Activated naive CD4-positive, alpha-beta T cell treated with anti-CD3 and anti-CD28 coated beads, Interleukin-2, amount 10 ng/mL, durations not matched to agents 7 days and 5 days (primary cell): ENCODE measurements at regions not wholly inside any gene's neighbourhood (a gene's known extent, or its start where the extent isn't known, plus 50 kb on each side); places are given as distances from the start of the nearest gene placed in this dataset.
"Not testable (repeated sequence)": the region's sequence is repeated elsewhere in the genome, so short reads cannot be mapped to it uniquely, and the experiment has no call there.

Experiments
- CTCF ChIA-PET: fragments of 350-600 bp; sonication (Branson Sonifier 250); formaldehyde crosslinking; loops from one replicate; lab custom pipeline; 2021; ENCODE audit warnings: antibody characterized with exemption; lab: Charles Lee
- DNase-seq: peaks from one replicate; pipeline ENCODE4 v3.0.0-alpha.2; 2020
- H3K27ac Mint-ChIP-seq: one replicate; pipeline ENCODE4 v1.8.0; 2021; ENCODE audit warnings: mild to moderate bottlenecking, moderate library complexity, mixed read lengths
- H3K27me3 Mint-ChIP-seq: one replicate; pipeline ENCODE4 v1.8.0; 2021; ENCODE audit warnings: mild to moderate bottlenecking, mixed read lengths
- H3K36me3 Mint-ChIP-seq: one replicate; pipeline ENCODE4 v1.8.0; 2021; ENCODE audit warnings: mixed read lengths
- H3K4me1 Mint-ChIP-seq: one replicate; pipeline ENCODE4 v1.8.0; 2021; ENCODE audit warnings: mixed read lengths
- H3K4me3 Mint-ChIP-seq: one replicate; pipeline ENCODE4 v1.8.0; 2021; ENCODE audit warnings: mild to moderate bottlenecking, moderate library complexity, mixed read lengths
- H3K9me3 Mint-ChIP-seq: one replicate; pipeline ENCODE4 v1.8.0; 2021; ENCODE audit warnings: mixed read lengths

DNA sequence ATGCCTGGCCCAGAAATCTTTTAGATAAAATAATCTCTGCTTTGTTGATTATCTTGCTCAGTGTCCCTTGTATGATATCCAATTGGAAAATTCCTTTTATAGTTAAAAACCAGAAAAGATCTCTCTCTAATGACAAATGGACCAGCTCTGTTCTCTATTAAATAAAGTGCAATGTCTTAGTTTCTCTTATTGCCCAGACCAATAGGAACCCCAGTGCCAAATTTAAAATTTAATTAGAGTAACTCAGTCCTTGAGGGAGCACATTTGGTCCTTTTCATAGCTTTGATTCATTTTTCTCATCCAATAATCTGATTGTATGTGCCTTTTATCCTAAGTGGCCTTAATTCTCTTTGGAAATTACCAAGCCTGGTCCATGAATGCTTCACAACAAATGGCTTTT lies 158.9 kb upstream of the FOXK1 start:
- H3K9me3 Mint-ChIP-seq, result no peaks in the 10 kb centered on the region
- no peaks in the 10 kb centered on the region for H3K4me1 Mint-ChIP-seq
- DNase-seq, result no peak
- no peak overlapping the region for H3K4me3 Mint-ChIP-seq
- H3K27ac Mint-ChIP-seq, result no peak overlapping the region
- H3K36me3 Mint-ChIP-seq, result no peaks in the 10 kb centered on the region
- CTCF ChIA-PET, result no interaction called here
- peaks cover 4% of the 10 kb centered on the region for H3K27me3 Mint-ChIP-seq

DNA sequence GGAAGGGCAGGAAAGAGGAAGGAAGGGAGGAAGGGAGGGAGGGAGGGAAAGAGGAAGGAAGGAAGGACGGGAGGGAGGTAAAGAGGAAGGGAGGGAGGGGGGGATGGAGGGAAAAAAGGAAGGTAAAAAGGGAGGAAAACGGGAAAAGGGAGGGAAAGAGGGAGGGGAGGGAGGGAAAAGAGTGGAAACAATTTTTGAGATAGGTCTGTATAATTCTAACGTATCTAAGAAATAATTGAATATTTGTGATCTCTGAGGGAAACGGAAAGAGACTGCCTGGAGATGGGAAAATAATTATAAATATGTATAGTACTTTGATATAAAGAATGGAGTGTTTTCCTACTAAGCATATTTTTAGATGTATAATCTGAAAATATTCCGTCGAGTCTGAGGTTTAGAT lies 158.2 kb upstream of the FOXK1 start:
- Mint-ChIP-seq H3K4me3 (no peak overlapping the region), H3K27me3 (peaks cover 4% of the 10 kb centered on the region), H3K27ac (no peak overlapping the region), H3K9me3 (no peaks in the 10 kb centered on the region), H3K36me3 (no peaks in the 10 kb centered on the region), H3K4me1 (no peaks in the 10 kb centered on the region)
- CTCF ChIA-PET, result no interaction called here
- no peak for DNase-seq

DNA sequence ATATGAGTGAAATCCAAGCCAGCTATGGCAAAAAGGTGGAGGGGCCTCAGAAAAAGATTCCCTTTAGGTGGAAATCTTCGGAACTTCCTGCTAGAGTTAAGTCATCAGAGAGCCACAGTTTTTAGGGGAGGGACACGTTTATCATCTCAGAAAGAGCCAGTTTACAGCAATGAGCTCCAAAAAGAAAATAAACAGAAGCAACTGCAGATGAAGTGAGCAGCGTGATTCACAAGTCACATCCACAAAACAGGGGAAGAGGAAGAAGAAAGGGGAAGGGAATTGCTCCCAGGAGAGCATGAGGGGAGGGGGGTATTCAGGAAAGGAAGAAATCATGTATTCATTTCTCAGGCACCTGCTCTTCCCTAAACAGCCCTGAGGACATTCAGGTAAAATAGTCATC lies 156.2 kb upstream of the FOXK1 start:
- H3K9me3 Mint-ChIP-seq, result no peaks in the 10 kb centered on the region
- peaks cover 4% of the 10 kb centered on the region for H3K27me3 Mint-ChIP-seq
- H3K4me3 Mint-ChIP-seq, result no peak overlapping the region
- H3K36me3 Mint-ChIP-seq, result no peaks in the 10 kb centered on the region
- CTCF ChIA-PET, result no interaction called here
- no peaks in the 10 kb centered on the region for H3K4me1 Mint-ChIP-seq
- DNase-seq, result no peak
- H3K27ac Mint-ChIP-seq, result no peak overlapping the region

DNA sequence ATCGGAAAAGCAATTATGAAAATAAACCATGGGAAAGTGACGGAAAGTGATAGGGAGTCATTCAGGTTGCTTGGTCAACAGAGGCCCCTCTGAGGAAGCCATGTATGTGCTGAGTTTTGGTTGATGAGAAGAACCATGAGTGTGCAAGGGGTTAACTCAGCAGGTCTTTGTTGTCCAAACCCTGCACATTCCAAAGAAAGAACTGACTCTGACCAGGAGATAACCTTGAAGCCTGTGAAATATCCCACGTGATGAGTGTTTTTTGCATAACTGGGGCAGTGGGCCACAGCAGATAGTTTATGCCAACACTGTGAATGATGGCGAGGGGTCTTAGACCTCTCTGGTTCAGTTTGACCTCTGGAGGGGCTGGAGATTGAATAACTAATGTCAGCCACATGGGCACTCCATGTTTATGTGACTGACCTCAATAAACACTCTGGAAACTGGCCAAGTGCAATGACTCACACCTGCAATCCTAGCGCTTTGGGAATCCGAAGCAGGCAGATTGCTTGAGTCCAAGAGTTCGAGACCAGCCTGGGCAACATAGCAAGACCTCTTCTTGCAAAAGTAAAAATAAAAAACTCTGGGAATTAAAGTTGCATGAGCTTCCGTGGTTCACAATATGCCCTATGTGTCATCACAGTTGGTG lies 154.0 kb upstream of the FOXK1 start:
- Mint-ChIP-seq H3K27me3 (peaks cover 8% of the 10 kb centered on the region), H3K4me3 (no peak overlapping the region), H3K9me3 (no peaks in the 10 kb centered on the region), H3K36me3 (no peaks in the 10 kb centered on the region), H3K27ac (no peak overlapping the region), H3K4me1 (no peaks in the 10 kb centered on the region)
- DNase-seq, result no peak
- CTCF ChIA-PET, result no interaction called here

DNA sequence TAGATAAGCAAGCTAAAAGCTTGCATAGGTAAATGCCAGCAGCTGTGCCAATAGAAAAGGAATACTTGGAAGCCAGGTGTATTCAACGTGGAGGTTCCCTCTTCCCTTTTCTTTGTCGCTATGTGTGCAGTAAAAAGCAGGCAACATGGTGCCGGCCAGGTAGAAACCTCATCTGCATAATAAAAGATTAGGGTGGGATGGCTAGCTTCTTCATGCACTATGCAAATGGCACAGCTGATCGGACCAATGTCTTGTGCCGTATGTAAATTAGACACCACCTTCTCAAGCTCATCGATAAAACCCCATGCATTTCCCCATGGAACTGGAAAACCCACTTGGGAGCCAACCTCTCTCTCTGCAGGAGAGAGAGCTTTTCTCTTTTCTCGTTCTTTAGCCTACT lies 150.9 kb upstream of the FOXK1 start:
- H3K27me3 Mint-ChIP-seq, result peaks cover 8% of the 10 kb centered on the region
- H3K27ac Mint-ChIP-seq, result no peak overlapping the region

DNA sequence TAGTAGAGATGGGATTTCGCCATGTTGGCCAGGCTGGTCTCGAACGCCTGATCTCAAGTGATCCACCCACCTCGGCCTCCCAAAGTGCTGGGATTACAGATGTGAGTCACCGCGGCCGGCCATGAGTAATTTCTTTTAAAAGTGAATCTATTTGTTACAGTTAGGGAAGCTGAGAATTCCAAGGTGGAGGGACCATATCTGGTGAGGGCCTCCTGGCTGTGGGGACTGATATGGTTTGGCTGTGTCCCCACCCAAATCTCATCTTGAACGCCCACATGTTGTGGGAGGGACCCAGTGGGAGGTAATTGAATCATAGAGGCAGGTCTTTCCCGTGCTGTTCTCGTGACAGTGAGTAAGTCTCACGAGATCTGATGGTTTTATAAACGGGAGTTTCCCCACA lies 148.8 kb upstream of the FOXK1 start:
- CTCF ChIA-PET, DNase-seq, H3K4me1 Mint-ChIP-seq, H3K27me3 Mint-ChIP-seq, H3K27ac Mint-ChIP-seq, H3K9me3 Mint-ChIP-seq, H3K36me3 Mint-ChIP-seq, H3K4me3 Mint-ChIP-seq: not testable (repeated sequence)

More for the DNA sequence above, 150.9 kb upstream of the FOXK1 start:
- CTCF ChIA-PET, result no interaction called here
- no peak for DNase-seq
- Mint-ChIP-seq H3K4me1 (no peaks in the 10 kb centered on the region), H3K9me3 (no peaks in the 10 kb centered on the region), H3K36me3 (no peaks in the 10 kb centered on the region), H3K4me3 (no peak overlapping the region)

DNA sequence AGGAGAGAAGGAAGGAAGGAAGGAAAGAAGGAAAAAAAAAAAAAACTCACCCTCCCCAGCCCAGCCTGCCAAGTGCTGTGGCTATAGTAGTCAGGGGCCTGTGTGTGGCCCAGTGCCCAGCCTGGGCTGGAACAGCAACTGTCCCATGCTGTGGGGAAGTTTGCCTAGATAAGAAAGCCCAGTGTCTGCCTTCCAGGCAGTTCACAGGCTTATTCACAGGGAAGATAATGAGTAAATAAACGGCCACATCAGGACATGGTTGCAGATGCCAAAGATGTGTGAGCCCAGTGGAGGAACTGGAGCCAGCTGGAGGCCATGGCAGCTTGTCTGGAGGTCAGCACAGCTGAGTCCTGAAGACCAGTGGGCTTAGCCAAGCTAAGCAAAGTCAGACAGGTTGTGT lies 132.4 kb upstream of the FOXK1 start:
- DNase-seq, result no peak
- H3K36me3 Mint-ChIP-seq, result no peaks in the 10 kb centered on the region
- H3K27ac Mint-ChIP-seq, result no peak overlapping the region
- no peak overlapping the region for H3K4me3 Mint-ChIP-seq
- H3K9me3 Mint-ChIP-seq, result peaks cover 13% of the 10 kb centered on the region
- H3K27me3 Mint-ChIP-seq, result peaks cover 9% of the 10 kb centered on the region
- no peaks in the 10 kb centered on the region for H3K4me1 Mint-ChIP-seq
- CTCF ChIA-PET, result no interaction called here

DNA sequence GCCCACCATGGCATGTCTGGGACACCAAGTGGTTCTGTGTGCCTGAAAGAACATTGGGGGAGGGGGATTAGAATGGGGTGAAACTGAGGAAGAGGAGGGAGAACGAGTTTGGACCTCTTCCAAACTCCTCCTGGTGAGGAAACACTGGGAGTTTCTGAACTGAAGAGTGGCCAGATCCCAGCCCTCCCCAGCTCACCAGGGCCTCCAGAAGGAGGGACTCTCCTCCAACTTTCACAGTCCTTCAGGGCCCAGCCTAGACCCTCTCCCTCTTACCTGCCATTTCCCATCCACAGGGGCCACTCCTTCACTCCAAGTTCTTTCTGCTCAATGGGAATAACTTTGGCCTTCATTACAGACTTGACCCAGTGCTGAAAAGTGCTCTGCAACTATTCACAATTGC lies 132.0 kb upstream of the FOXK1 start:
- Mint-ChIP-seq H3K9me3 (peaks cover 13% of the 10 kb centered on the region), H3K27ac (no peak overlapping the region), H3K4me3 (no peak overlapping the region), H3K4me1 (no peaks in the 10 kb centered on the region), H3K36me3 (no peaks in the 10 kb centered on the region), H3K27me3 (peaks cover 9% of the 10 kb centered on the region)
- no peak for DNase-seq
- CTCF ChIA-PET, result no interaction called here

DNA sequence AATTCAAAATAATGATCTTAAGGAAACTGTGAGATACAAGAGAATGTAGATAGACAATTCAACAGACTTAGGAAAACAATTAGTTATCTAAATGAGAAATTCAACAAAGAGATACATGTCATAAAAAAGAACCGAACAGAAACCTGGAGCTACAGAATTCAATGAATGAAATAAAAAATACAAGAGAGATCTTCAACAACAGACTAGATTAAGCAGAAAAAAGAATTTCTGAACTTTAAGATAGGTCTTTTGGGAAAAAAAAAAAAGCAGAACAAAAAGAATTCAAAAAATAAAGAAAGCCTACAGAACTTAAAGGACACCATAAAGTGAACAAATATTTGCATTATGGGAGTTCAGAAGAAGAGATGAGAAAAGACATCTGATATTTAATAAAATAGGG lies 129.1 kb upstream of the FOXK1 start:
- CTCF ChIA-PET, result interaction anchor here (0.8 kb wide), 1 partner anchor 9 kb away, joined by 3 read pairs; no protein-coding TSS in a partner anchor
- H3K36me3 Mint-ChIP-seq, result no peaks in the 10 kb centered on the region
- no peak overlapping the region for H3K4me3 Mint-ChIP-seq
- H3K9me3 Mint-ChIP-seq, result peaks cover 17% of the 10 kb centered on the region
- no peak for DNase-seq
- H3K27ac Mint-ChIP-seq, result no peak overlapping the region
- H3K4me1 Mint-ChIP-seq, result no peaks in the 10 kb centered on the region
- peaks cover 9% of the 10 kb centered on the region for H3K27me3 Mint-ChIP-seq

DNA sequence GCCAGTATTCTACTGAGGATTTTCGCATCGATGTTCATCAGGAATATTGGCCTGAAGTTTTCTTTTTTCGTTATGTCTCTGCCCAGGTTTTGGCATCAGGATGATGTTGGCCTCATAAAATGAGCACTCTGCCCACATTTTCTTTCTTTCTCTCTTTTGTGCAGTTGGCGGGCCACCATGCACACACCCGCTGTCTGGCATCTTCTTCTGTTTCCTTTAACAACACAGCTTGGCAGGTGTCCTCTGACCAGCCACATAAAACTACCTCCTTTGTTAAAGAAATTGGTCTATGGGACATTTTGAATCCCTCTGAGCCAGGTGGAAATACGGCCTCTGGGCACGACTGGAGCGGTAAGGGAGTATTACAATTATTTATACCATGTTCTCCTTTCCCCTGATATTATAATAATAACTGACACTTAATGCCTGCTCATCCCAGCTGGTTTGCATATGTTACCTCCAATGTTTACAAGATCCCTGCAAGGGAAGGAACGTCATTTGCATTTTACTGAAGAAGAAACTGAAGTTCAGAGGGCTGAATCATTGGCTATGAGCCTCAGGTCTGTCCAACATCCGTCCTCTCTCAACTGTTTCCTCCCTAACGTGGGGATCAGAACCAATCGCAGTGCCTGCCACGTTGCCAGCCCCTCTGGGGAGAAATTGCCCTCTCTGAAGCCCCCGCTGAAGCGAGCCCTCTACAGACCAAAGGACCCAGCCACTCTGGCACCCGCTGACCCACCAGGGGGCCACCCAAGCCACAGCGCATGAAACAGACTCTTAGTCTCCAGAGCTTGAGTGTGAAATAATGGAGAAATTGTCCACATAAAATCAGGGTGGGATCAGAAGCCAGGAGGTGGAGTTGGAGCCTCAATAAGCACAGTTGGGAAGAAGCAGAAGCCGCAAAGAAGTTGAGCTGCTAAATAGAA lies 125.0 kb upstream of the FOXK1 start:
- H3K9me3 Mint-ChIP-seq, result peaks cover 17% of the 10 kb centered on the region
- no peak overlapping the region for H3K4me3 Mint-ChIP-seq
- H3K36me3 Mint-ChIP-seq, result no peaks in the 10 kb centered on the region
- no peaks in the 10 kb centered on the region for H3K4me1 Mint-ChIP-seq
- peaks cover 8% of the 10 kb centered on the region for H3K27me3 Mint-ChIP-seq
- no peak overlapping the region for H3K27ac Mint-ChIP-seq
- CTCF ChIA-PET, result no interaction called here
- DNase-seq, result no peak

DNA sequence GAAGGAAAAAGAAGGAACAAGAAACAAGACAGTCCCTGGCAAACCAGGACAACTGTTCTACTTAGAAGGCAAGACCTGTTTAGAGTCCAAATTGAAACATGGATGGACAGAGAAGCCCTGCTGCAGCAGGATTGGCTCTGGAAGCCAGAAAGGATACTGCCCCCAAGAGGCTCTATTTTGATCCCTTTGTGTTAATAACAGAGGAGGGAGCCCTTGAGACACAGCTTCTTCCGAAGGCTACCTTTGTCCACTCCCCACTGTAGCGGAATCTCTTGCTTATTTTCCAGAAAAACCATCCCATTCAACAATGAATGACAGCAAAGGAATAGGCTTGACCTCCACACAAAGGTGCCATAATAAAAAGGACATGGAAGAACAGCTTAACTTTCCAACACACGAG lies 120.3 kb upstream of the FOXK1 start:
- Mint-ChIP-seq H3K4me3 (no peak overlapping the region), H3K9me3 (no peaks in the 10 kb centered on the region), H3K27ac (no peak overlapping the region), H3K4me1 (no peaks in the 10 kb centered on the region), H3K36me3 (no peaks in the 10 kb centered on the region), H3K27me3 (peaks cover 4% of the 10 kb centered on the region)
- CTCF ChIA-PET, result interaction anchor here (1.0 kb wide), 1 partner anchor 9 kb away, joined by 3 read pairs; no protein-coding TSS in a partner anchor
- DNase-seq, result no peak

DNA sequence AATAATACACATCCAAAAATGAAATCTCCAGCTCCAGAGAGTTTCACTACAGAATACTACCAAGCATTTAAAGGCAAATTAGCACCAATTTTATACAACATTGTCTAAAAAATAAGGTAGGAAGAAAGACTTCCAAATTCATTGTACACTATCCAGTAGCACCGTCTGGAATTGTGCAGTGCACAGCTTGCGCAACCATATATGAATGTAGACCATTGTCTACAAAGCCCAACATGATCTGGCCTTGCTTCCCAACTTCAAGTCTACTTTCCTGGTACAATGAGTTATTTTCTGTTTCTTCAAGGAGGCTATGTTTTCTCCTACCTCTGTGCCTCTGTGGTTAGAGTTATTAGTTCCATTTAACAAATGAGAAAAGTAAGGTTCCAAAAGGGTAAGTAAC lies 115.4 kb upstream of the FOXK1 start:
- CTCF ChIA-PET, result no interaction called here

DNA sequence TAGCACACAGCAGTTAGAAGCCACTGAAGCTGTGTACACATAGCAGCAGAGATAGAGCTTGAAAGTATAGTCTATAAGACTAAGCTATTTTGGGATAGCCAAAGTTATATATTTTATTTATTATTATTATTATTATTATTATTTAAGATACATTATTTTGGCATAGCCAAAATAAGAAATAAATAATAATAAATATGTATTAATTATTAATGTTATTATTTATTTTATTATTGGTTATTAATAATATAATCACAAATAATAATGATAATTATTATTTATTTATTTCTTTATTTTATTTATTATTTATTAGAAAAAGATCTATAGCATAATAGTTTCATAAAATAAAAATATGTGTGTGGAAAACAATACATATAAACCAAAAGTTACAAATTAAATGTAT lies 107.2 kb upstream of the FOXK1 start:
- Mint-ChIP-seq H3K36me3 (no peaks in the 10 kb centered on the region), H3K27ac (no peak overlapping the region), H3K4me1 (no peaks in the 10 kb centered on the region), H3K27me3 (no peaks in the 10 kb centered on the region), H3K4me3 (no peak overlapping the region), H3K9me3 (peaks cover 12% of the 10 kb centered on the region)
- DNase-seq, result no peak
- CTCF ChIA-PET, result no interaction called here

More for the DNA sequence above, 115.4 kb upstream of the FOXK1 start:
- H3K4me1 Mint-ChIP-seq, result no peaks in the 10 kb centered on the region
- no peak overlapping the region for H3K27ac Mint-ChIP-seq
- no peak for DNase-seq
- H3K9me3 Mint-ChIP-seq, result no peaks in the 10 kb centered on the region
- H3K4me3 Mint-ChIP-seq, result no peak overlapping the region
- H3K36me3 Mint-ChIP-seq, result no peaks in the 10 kb centered on the region
- no peaks in the 10 kb centered on the region for H3K27me3 Mint-ChIP-seq

DNA sequence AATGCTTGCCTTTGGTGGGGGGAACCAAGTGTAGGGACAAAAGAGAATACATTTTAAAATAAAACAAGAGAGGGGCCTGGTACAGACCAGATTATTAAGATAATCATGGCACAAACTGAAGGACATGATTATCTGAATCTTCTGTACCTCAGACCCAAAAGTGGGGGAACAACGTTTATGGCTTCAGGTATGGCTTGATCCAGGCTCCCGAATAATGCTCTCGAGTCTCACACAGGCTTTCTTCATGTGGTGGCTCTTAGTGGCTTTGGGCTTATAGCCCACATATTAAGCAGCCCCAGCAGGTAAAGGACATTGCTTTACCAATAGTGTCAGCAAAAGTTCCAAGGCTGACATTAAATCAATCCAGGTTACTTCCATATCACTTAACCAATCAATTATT lies 106.8 kb upstream of the FOXK1 start:
- Mint-ChIP-seq H3K4me3 (no peak overlapping the region), H3K36me3 (no peaks in the 10 kb centered on the region), H3K4me1 (no peaks in the 10 kb centered on the region), H3K27me3 (no peaks in the 10 kb centered on the region), H3K9me3 (peaks cover 12% of the 10 kb centered on the region), H3K27ac (no peak overlapping the region)
- CTCF ChIA-PET, result no interaction called here
- no peak for DNase-seq
